T-helper 1 cell treated with Interleukin-12 subunit alpha and Interleukin-12 subunit beta and Interleukin-4 antibody, amounts not matched to agents 30 μg/mL and 1 μg/mL, for 36 hours (primary cell): ENCODE measurements at regions not wholly inside any gene's neighbourhood (a gene's known extent, or its start where the extent isn't known, plus 50 kb on each side); places are given as distances from the start of the nearest gene placed in this dataset.

Experiments
- H3K27ac Mint-ChIP-seq: one replicate; pipeline ENCODE4 v1.8.0; 2021; ENCODE audit warnings: mild to moderate bottlenecking, mixed read lengths
- H3K27me3 Mint-ChIP-seq: one replicate; pipeline ENCODE4 v1.8.0; 2021; ENCODE audit warnings: low read depth, mixed read lengths
- H3K36me3 Mint-ChIP-seq: one replicate; pipeline ENCODE4 v1.8.0; 2021; ENCODE audit warnings: low read depth, mixed read lengths
- H3K4me1 Mint-ChIP-seq: one replicate; pipeline ENCODE4 v1.8.0; 2021; ENCODE audit warnings: low read depth, mixed read lengths
- H3K4me3 Mint-ChIP-seq: one replicate; pipeline ENCODE4 v1.8.0; 2021; ENCODE audit warnings: mild to moderate bottlenecking, moderate library complexity, mixed read lengths
- H3K9me3 Mint-ChIP-seq: one replicate; pipeline ENCODE4 v1.8.0; 2021; ENCODE audit warnings: mixed read lengths

DNA sequence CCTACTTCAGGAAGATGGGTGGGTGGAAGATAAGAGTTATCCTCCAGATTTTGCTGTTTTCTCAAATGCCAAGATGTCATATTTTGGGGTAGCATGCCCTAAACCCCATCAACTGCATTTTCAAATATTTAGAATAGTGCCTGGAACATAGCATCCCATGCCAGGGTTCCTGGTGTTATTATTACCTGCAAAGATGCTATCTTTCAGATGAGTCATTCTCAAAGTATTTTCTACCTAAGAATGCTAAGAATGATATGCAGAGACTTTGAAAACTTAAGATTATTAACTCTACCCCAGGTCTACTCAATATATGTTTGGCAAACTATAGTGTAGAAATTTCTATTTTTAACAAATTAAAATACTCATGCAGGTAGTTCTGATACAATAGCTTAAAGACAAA lies 934.3 kb upstream of the SLIT2 start:
- H3K27me3 Mint-ChIP-seq = no peaks in the 10 kb centered on the region

DNA sequence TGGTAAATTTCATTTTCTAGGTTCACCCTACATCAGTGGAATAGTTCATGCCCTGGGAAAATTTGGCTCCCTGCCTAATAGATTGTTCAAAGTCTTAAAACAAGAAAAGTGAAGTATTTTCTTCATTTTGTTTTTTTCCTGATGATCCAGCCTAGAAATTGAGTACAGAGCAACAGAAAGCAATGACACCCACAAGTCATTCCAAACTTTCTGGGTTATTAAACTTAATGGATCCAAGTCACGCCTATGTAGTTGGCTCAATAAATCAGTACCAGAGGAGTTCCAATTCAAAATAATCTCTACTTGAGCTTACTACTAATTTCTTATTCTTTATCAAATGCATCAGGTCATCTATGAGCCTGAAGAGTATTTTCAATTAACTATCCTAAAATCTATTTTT lies 937.6 kb upstream of the SLIT2 start:
- H3K9me3 Mint-ChIP-seq = peaks cover 10% of the 10 kb centered on the region
- H3K4me1 Mint-ChIP-seq = no peaks in the 10 kb centered on the region
- no peaks in the 10 kb centered on the region for H3K27me3 Mint-ChIP-seq
- H3K36me3 Mint-ChIP-seq = no peaks in the 10 kb centered on the region
- H3K27ac Mint-ChIP-seq = no peak overlapping the region
- no peak overlapping the region for H3K4me3 Mint-ChIP-seq

More for the DNA sequence above, 934.3 kb upstream of the SLIT2 start:
- H3K4me1 Mint-ChIP-seq = no peaks in the 10 kb centered on the region
- H3K36me3 Mint-ChIP-seq = no peaks in the 10 kb centered on the region
- no peak overlapping the region for H3K27ac Mint-ChIP-seq
- no peaks in the 10 kb centered on the region for H3K9me3 Mint-ChIP-seq
- no peak overlapping the region for H3K4me3 Mint-ChIP-seq

GRCh38 chr4:19309378-19309777 lies 942.3 kb upstream of the SLIT2 start:
- H3K4me3 Mint-ChIP-seq = no peak overlapping the region

DNA sequence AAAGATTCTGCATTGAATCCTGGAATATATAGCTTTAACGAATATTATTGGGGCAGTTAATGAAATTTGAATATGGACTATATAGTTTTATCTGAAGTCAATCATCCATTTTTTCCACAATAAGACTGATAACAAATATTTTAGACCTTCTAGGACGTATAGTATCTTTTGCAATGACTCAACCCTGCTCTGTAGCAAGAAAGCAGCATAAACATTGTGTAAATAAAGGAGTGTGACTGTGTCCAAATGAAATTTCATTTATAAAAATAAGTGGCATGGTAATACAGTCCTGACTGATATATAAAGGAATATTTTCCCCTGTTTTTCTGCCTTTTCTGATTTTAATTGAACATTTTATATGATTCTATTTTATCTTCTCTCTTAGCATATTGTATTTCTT lies 947.7 kb upstream of the SLIT2 start:
- Mint-ChIP-seq H3K36me3 (no peaks in the 10 kb centered on the region), H3K9me3 (peaks cover 20% of the 10 kb centered on the region), H3K27me3 (no peaks in the 10 kb centered on the region), H3K4me3 (no peak overlapping the region), H3K4me1 (no peaks in the 10 kb centered on the region), H3K27ac (no peak overlapping the region)

More at GRCh38 chr4:19309378-19309777, 942.3 kb upstream of the SLIT2 start:
- no peaks in the 10 kb centered on the region for H3K36me3 Mint-ChIP-seq
- H3K27me3 Mint-ChIP-seq = no peaks in the 10 kb centered on the region
- H3K9me3 Mint-ChIP-seq = peaks cover 15% of the 10 kb centered on the region
- H3K4me1 Mint-ChIP-seq = no peaks in the 10 kb centered on the region
- no peak overlapping the region for H3K27ac Mint-ChIP-seq

- Mint-ChIP-seq H3K4me3 (no peak overlapping the region), H3K4me1 (no peaks in the 10 kb centered on the region), H3K9me3 (peaks cover 24% of the 10 kb centered on the region), H3K36me3 (no peaks in the 10 kb centered on the region), H3K27ac (no peak overlapping the region), H3K27me3 (no peaks in the 10 kb centered on the region)
These were observed 950.2 kb upstream of the SLIT2 start for GRCh38 chr4:19301527-19301926.

GRCh38 chr4:19300213-19300612 lies 951.5 kb upstream of the SLIT2 start:
- Mint-ChIP-seq H3K9me3 (peaks cover 26% of the 10 kb centered on the region), H3K27ac (no peak overlapping the region), H3K4me3 (no peak overlapping the region), H3K27me3 (no peaks in the 10 kb centered on the region), H3K36me3 (no peaks in the 10 kb centered on the region), H3K4me1 (no peaks in the 10 kb centered on the region)

GRCh38 chr4:19298998-19299397 lies 952.7 kb upstream of the SLIT2 start:
- no peak overlapping the region for H3K27ac Mint-ChIP-seq
- peaks cover 36% of the 10 kb centered on the region for H3K9me3 Mint-ChIP-seq
- no peaks in the 10 kb centered on the region for H3K4me1 Mint-ChIP-seq
- H3K27me3 Mint-ChIP-seq = no peaks in the 10 kb centered on the region
- H3K4me3 Mint-ChIP-seq = no peak overlapping the region
- no peaks in the 10 kb centered on the region for H3K36me3 Mint-ChIP-seq

GRCh38 chr4:19293781-19294180 lies 957.9 kb upstream of the SLIT2 start:
- Mint-ChIP-seq H3K27ac (no peak overlapping the region), H3K4me1 (no peaks in the 10 kb centered on the region), H3K36me3 (no peaks in the 10 kb centered on the region), H3K9me3 (peaks cover 55% of the 10 kb centered on the region), H3K4me3 (no peak overlapping the region), H3K27me3 (no peaks in the 10 kb centered on the region)

GRCh38 chr4:19293080-19293479 lies 958.6 kb upstream of the SLIT2 start:
- peaks cover 57% of the 10 kb centered on the region for H3K9me3 Mint-ChIP-seq
- H3K4me3 Mint-ChIP-seq = no peak overlapping the region
- no peak overlapping the region for H3K27ac Mint-ChIP-seq
- no peaks in the 10 kb centered on the region for H3K27me3 Mint-ChIP-seq
- no peaks in the 10 kb centered on the region for H3K4me1 Mint-ChIP-seq
- no peaks in the 10 kb centered on the region for H3K36me3 Mint-ChIP-seq

- peaks cover 38% of the 10 kb centered on the region for H3K9me3 Mint-ChIP-seq
- H3K4me3 Mint-ChIP-seq = no peak overlapping the region
- no peaks in the 10 kb centered on the region for H3K4me1 Mint-ChIP-seq
- no peaks in the 10 kb centered on the region for H3K27me3 Mint-ChIP-seq
- H3K27ac Mint-ChIP-seq = no peak overlapping the region
- H3K36me3 Mint-ChIP-seq = no peaks in the 10 kb centered on the region
These were observed 964.8 kb upstream of the SLIT2 start for GRCh38 chr4:19286924-19287323.

DNA sequence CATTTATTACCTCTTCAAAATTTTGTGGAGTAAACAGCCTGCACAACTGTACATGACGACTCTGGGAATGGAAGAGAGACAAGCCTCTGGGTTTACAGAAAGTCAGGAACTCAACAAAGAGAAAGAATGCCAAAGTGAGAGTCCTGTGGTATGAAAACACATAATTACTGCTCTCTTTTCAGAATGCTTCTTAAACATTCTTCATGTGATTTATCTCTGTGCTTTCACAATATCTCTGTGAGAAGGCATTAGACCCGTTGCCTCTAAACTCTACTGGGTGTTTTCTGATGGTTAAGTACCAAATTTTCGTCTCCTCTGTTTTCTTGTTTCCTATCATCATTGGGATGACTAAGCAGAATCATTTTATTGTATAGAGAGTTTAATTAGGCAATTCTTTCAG lies 966.6 kb upstream of the SLIT2 start:
- Mint-ChIP-seq H3K4me1 (no peaks in the 10 kb centered on the region), H3K36me3 (no peaks in the 10 kb centered on the region)

GRCh38 chr4:19278665-19279064 lies 973.0 kb upstream of the SLIT2 start:
- H3K36me3 Mint-ChIP-seq = no peaks in the 10 kb centered on the region
- peaks cover 34% of the 10 kb centered on the region for H3K9me3 Mint-ChIP-seq
- no peak overlapping the region for H3K4me3 Mint-ChIP-seq
- H3K27ac Mint-ChIP-seq = no peak overlapping the region
- H3K4me1 Mint-ChIP-seq = no peaks in the 10 kb centered on the region
- H3K27me3 Mint-ChIP-seq = no peaks in the 10 kb centered on the region

More for the DNA sequence above, 966.6 kb upstream of the SLIT2 start:
- H3K27ac Mint-ChIP-seq = no peak overlapping the region
- H3K9me3 Mint-ChIP-seq = peaks cover 43% of the 10 kb centered on the region
- no peak overlapping the region for H3K4me3 Mint-ChIP-seq
- no peaks in the 10 kb centered on the region for H3K27me3 Mint-ChIP-seq

- Mint-ChIP-seq H3K36me3 (no peaks in the 10 kb centered on the region), H3K27ac (no peak overlapping the region), H3K4me3 (no peak overlapping the region), H3K27me3 (no peaks in the 10 kb centered on the region), H3K4me1 (no peaks in the 10 kb centered on the region), H3K9me3 (peaks cover 19% of the 10 kb centered on the region)
These were observed 985.1 kb upstream of the SLIT2 start for GRCh38 chr4:19266566-19266965.

DNA sequence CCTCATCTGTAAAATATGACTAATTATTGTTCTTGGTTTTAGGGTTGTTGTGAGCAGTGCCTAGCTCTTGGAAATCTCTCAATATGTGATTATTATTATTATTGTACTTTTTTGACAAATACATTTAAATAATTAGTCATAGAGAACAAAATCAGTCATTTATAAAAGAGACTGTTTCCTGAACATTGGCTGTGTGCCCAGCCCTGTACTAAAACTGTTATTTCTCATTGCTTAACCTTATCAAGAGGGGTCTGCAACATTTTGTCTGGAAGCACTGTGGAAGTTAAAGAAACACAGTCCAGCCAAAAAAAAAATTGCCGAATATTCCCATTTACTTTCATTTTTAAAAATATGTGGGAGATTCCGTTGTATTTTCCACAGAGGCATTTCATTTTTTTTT lies 989.2 kb upstream of the SLIT2 start:
- Mint-ChIP-seq H3K4me1 (no peaks in the 10 kb centered on the region), H3K27ac (no peak overlapping the region)

GRCh38 chr4:19260346-19260745 lies 991.4 kb upstream of the SLIT2 start:
- H3K9me3 Mint-ChIP-seq = peaks cover 17% of the 10 kb centered on the region
- H3K27me3 Mint-ChIP-seq = no peaks in the 10 kb centered on the region
- no peaks in the 10 kb centered on the region for H3K4me1 Mint-ChIP-seq
- no peak overlapping the region for H3K27ac Mint-ChIP-seq
- no peak overlapping the region for H3K4me3 Mint-ChIP-seq
- H3K36me3 Mint-ChIP-seq = no peaks in the 10 kb centered on the region

More for the DNA sequence above, 989.2 kb upstream of the SLIT2 start:
- Mint-ChIP-seq H3K36me3 (no peaks in the 10 kb centered on the region), H3K4me3 (no peak overlapping the region), H3K27me3 (no peaks in the 10 kb centered on the region), H3K9me3 (peaks cover 19% of the 10 kb centered on the region)

DNA sequence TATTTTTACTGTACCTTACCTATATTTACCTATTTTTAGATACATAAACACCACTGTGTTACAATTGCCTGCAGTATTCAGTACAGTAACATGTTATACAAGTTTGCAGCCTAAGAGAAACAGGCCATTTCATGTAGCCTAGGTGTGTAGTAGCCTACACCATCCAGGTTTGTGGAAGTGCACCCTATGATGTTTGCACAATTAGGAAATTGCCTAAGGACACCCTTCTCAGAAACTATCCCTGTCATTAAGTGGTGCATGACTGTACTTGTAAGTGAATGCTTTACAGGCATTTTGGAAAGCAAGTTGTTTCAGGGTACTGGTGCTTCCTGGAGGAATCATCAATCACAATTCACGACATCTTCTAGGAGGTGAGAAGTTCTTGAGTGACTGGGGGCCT lies 991.8 kb upstream of the SLIT2 start:
- Mint-ChIP-seq H3K27ac (no peak overlapping the region), H3K4me3 (no peak overlapping the region), H3K9me3 (peaks cover 19% of the 10 kb centered on the region), H3K4me1 (no peaks in the 10 kb centered on the region), H3K36me3 (no peaks in the 10 kb centered on the region), H3K27me3 (no peaks in the 10 kb centered on the region)
